ELR (cell line): ENCODE measurements at regions not wholly inside any gene's neighbourhood (a gene's known extent, or its start where the extent isn't known, plus 50 kb on each side); places are given as distances from the start of the nearest gene placed in this dataset.
"Not testable (repeated sequence)": the region's sequence is repeated elsewhere in the genome, so short reads cannot be mapped to it uniquely, and the experiment has no call there.

Experiments
- DNase-seq: peaks from one replicate; pipeline ENCODE4 v3.0.0-alpha.2; 2015; ENCODE audit warnings: low read depth

DNA sequence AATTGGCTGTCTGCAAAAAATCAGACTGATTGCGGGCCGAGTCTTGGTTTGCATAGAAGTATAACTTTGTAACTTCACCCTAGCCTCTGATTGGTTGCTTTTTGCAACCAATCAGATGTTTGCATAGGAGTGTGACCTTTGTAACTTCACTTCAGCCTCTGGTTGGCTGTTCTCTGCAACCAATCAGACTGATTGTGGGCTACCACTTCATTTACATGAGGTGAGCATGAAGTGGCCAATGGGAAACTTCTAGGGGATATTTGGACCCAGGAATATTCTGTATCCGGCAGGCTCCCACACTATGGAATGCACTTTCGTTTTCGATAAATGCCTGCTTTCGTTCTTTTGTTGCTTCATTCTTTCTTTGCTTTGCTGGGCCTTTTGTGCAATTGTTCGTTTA is 667.7 kb downstream of the FAM133A start:
- DNase-seq = not testable (repeated sequence)

DNA sequence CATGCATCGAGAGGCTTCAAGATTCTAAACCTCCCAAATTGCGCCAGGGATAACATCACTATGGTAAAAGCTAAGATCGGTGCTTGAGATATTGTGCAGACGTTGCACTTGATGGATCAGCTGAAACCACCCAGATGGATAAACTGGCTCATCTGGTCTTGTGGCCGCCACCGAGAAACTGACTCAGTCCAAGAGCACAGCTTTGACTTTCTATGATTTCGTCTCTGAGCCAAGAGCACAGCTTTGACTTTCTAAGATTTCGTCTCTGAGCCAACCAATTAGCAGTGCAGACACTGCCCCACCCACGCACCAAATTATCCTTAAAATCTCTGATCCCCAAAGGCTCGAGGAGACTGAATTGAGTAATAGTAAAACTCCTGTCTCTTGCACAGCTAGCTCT is 687.2 kb downstream of the FAM133A start:
- DNase-seq = no peak

- DNase-seq = no peak
These were observed 691.7 kb downstream of the FAM133A start for GRCh38 chrX:94365736-94366135.

DNA sequence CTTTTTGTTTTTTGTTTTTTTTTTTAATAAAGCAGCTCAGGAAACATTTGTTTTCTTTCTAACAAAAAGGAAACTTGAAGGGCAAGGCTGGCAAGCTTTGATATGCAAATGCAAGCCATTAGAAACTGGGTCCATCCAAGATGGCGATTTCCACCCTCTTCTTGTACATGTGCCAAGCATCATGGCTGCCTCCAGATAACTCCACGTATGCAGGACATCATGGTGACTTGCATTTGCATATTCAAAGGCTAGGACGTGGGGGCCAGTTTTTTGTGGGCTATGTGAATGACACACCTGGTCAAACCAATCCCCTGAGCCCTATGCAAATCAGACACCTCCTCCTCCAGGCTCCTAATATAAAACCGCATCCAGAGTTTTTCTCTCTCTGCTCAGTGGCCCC is 692.6 kb downstream of the FAM133A start:
- no peak for DNase-seq

DNA sequence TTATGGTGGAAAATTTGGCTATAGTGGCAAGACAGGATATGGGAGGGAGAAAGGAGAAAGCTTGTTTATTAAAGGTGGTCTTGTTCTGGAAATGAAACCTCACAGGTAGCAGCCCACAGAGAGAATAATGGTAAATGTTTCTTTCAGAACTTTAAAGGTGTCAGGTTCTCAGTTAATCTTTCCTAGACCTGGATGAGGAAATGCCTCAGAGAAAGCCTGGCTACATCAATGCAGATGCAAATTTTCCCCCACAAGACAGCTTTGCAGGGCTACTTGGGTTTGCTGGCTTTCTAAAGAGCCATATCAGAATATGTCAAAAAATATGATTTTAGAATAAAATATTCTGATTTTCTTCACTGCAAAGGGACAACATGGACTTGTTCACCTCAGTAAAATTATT is 715.0 kb downstream of the FAM133A start:
- no peak for DNase-seq

DNA sequence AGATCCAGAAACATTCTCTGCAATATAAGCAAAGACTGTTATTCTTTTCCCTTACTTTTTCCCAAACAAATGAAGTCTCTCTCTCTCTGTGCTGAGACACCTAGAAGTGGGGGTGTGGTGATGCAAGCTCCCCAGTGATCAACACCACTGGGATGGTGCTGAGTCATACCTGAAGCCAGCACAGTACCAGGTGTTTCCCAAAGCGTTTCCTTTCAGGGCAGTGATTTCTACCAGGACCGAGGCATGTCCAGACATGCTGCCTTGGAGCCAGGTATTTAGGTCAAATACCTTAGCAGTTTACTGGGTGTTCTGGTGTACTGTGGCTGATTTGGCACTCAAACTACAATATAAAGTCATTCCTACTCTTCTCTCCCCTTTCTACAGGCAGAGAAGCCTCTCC is 726.5 kb downstream of the FAM133A start:
- DNase-seq = no peak

DNA sequence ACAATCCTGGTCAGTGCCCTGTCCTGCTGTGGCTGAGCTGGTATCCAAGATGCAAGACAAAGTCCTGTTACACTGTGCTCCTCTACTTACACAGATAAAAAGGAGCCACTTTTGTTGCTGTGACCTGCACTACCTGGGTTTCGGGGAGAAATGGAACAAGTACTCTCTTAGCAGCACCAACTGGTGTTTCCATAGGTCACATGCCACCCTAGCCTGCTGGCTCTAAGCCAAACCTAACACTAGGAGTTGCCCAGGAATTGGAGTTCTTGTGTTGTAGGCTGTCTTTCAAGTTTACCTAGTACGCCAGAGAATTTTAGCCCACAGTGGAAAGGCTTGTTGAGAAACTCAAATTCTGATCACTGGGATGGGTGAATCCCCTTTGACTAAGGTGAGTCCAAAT is 727.4 kb downstream of the FAM133A start:
- DNase-seq = no peak

- no peak for DNase-seq
These were observed 740.7 kb downstream of the FAM133A start for GRCh38 chrX:94414746-94415145.

DNA sequence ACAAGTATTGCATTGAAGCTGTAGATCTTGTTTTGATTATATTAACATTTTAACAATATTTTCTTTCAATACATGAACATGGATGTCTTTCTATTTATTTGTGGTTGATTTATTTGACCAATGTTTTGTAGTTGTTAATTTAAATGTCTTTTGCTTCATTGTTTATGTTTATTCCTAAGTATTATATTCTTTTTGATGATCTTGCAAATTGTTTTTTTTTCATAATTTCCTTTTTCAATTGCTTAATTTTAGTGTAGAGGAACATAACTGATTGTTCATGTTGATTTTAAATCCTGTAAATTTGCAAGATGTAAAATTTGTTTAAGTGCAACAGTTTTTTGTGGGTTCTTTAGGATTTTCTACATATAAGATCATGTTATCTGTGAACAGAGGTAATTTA is 744.1 kb downstream of the FAM133A start:
- no peak for DNase-seq

DNA sequence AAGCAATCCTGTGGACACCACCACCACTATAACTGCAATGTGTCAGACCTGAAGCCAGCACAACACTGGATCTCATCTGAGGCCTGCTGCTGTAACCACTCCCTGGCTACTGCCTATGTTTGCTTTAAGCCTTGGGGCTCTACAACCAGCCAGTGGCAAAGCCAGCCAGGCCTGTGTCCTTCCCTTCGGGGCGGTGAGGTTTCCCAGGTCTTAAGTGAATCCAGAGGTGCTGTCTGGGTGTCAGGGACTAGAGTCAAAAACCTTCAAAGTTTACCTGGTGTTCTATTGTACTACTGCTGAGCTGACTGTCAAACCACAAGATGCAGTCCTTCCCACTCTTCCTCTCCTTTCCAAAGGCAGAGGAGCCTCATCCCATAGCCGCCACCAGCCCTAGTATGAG is 750.5 kb downstream of the FAM133A start:
- no peak for DNase-seq

- no peak for DNase-seq
These were observed 756.1 kb downstream of the FAM133A start for GRCh38 chrX:94430091-94430490.

DNA sequence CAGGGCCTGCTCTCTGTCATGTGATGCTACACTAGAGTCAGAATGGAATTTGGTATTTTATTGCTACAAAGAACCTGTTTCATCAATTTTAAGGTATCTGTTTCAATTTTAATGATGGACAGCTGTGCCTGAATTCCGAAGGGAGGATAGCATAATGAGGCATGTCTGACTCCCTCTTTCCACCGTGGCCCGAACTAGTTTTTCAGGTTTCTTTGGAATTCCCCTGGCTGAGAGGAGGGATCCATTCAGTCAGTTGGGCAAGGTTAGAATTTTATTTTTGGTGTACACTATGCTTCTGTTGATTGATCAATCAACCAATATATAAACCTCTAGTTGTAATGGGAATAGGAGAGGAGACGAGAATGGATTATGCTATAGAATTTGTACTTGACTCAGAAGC is 761.8 kb downstream of the FAM133A start:
- no peak for DNase-seq

- no peak for DNase-seq
These were observed 780.2 kb downstream of the FAM133A start for GRCh38 chrX:94454159-94454558.

- DNase-seq = no peak
These were observed 780.6 kb downstream of the FAM133A start for GRCh38 chrX:94454606-94455005.

- DNase-seq = no peak
These were observed 781.8 kb downstream of the FAM133A start for GRCh38 chrX:94455782-94456181.

GRCh38 chrX:94492541-94492940 is 818.5 kb downstream of the FAM133A start:
- DNase-seq = no peak

DNA sequence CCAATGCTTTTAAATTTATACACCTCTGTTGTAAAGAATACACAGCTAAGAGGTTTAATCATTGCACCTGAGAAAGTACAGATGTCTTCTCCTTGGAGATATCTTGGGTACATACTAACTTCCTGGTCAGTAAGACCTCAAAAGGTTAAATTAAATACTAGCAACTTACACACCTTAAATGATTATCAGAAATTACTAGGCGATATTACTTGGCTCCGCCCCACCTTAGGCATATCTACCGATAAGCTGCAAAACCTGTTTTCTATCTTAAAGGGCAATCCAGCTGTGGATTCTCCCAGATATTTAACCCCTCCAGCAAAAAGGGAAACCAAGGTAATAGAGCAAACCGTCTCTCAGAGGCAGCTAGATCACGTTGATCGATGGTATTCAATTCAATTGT is 819.4 kb downstream of the FAM133A start:
- DNase-seq = no peak

DNA sequence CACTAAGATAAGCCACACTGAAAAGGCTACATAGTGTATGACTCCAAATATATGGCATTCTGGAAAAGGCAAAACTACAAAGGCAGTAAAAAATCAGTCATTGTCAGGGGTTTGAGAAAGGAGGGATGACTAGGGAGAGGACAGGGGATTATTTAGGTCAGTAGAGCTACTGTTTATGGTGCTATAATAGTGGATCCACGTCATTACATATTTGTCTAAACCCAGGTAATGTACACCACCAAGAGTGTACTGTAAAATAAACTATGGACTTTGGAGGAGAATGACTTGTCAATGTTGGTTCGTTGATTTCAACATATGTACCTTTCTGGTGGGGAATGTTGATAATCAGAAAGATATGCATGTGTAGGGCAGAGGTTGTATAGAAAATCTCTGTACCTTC is 837.6 kb downstream of the FAM133A start:
- DNase-seq = no peak

DNA sequence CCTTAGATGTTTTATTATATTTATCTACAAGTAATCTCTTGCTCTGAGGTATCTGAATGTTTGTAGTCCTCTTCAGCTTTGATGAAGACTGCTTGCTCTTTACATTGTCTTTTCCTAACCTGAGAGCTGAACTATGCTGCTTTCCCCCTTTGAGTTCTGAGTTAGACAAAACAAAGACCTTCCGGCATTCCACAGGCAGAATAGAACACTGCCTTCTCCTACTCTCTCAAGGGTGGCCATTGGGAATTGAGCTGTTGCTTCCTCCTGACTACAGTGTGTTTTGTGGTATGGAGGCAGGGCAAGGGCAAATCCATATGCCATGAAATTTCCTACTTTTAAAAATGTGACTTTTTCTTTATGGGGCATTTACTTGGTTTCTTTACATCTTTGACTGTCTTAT is 841.0 kb downstream of the FAM133A start:
- DNase-seq = no peak

GRCh38 chrX:94524867-94525266 is 850.9 kb downstream of the FAM133A start:
- DNase-seq = no peak

DNA sequence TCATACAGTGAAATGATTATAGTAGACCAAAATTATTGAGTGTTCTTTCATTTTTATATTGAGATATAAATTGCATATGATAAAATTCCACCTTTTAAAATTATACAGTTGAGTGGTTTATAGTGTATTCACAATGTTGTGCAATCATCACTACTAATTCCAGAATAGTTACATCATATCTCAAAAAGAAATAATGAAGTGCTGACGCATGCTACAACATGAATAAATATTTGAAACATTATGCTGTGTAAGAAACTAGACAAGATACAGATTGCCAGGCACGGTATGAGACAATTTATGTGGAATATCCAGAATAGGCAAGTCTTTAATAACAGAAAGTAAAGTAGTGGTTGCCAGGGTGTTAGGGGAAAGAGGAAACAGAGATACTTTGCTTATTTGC is 871.7 kb downstream of the FAM133A start:
- no peak for DNase-seq

GRCh38 chrX:94551831-94552230 is 877.8 kb downstream of the FAM133A start:
- no peak for DNase-seq

GRCh38 chrX:94560930-94561329 is 886.9 kb downstream of the FAM133A start:
- no peak for DNase-seq

- no peak for DNase-seq
These were observed 902.5 kb downstream of the FAM133A start for GRCh38 chrX:94576367-94577004.

- DNase-seq = no peak
These were observed 926.1 kb downstream of the FAM133A start for GRCh38 chrX:94600077-94600476.
